ENCODE measurements at regions not wholly inside any gene's neighbourhood (a gene's known extent, or its start where the extent isn't known, plus 50 kb on each side); places are given as distances from the start of the nearest gene placed in this dataset.

- no peak for TF ChIP-seq EZH2phosphoT487 (IDR thresholded peaks at IDR 0.05; ENCODE audit: borderline replicate concordance, low read length)
- TF ChIP-seq CTCF (IDR thresholded peaks at IDR 0.05; ENCODE audit: low read depth, low read length, poor library complexity, severe bottlenecking): no peak
- Histone ChIP-seq H3K4me3 (ENCODE audit: low read length) (no peak overlapping the region), H3K36me3 (ENCODE audit: control insufficient read depth, low read length) (no peaks in the 10 kb centered on the region), H3F3A (ENCODE audit: control insufficient read depth, insufficient read depth) (no peaks in the 10 kb centered on the region), H3K4me2 (ENCODE audit: low read length) (no peak overlapping the region), H3K9me2 (replicated peaks; ENCODE audit: control insufficient read depth, low read length) (no peaks in the 10 kb centered on the region), H3K4me1 (ENCODE audit: control insufficient read depth, low read length) (no peaks in the 10 kb centered on the region), H3K27me3 (ENCODE audit: control insufficient read depth, low read length) (peaks cover 3% of the 10 kb centered on the region; the same call in 1 of the 2 replicates), H3K79me2 (ENCODE audit: control insufficient read depth, low read length) (no peaks in the 10 kb centered on the region), H3K27ac (ENCODE audit: low read depth, low read length) (no peak overlapping the region), H4K20me1 (ENCODE audit: control insufficient read depth, insufficient read depth, low read depth, low read length) (no peaks in the 10 kb centered on the region), H3K9me3 (ENCODE audit: control insufficient read depth, insufficient read depth, low read length) (no peaks in the 10 kb centered on the region)
Observed at GRCh38 chr20:48403167-48403761, 424.5 kb downstream of the PREX1 start.

GRCh38 chr20:48401359-48401758, 426.4 kb downstream of the PREX1 start:
- TF ChIP-seq CTCF (IDR thresholded peaks at IDR 0.05; ENCODE audit: low read depth, low read length, poor library complexity, severe bottlenecking): no peak
- TF ChIP-seq EZH2phosphoT487 (IDR thresholded peaks at IDR 0.05; ENCODE audit: borderline replicate concordance, low read length): no peak

GRCh38 chr20:48400009-48400408, 427.8 kb downstream of the PREX1 start:
- no peak overlapping the region for H3K4me3 ChIP-seq (ENCODE audit: low read length)
- H3K9me2 ChIP-seq (replicated peaks; ENCODE audit: control insufficient read depth, low read length): no peaks in the 10 kb centered on the region
- no peaks in the 10 kb centered on the region for H4K20me1 ChIP-seq (ENCODE audit: control insufficient read depth, insufficient read depth, low read depth, low read length)
- no peaks in the 10 kb centered on the region for H3K9me3 ChIP-seq (ENCODE audit: control insufficient read depth, insufficient read depth, low read length)
- no peak for TF ChIP-seq EZH2phosphoT487 (IDR thresholded peaks at IDR 0.05; ENCODE audit: borderline replicate concordance, low read length)
- TF ChIP-seq CTCF (IDR thresholded peaks at IDR 0.05; ENCODE audit: low read depth, low read length, poor library complexity, severe bottlenecking): no peak
- no peaks in the 10 kb centered on the region for H3K4me1 ChIP-seq (ENCODE audit: control insufficient read depth, low read length)
- H3K27ac ChIP-seq (ENCODE audit: low read depth, low read length): no peak overlapping the region
- H3F3A ChIP-seq (ENCODE audit: control insufficient read depth, insufficient read depth): no peaks in the 10 kb centered on the region
- H3K36me3 ChIP-seq (ENCODE audit: control insufficient read depth, low read length): no peaks in the 10 kb centered on the region
- H3K27me3 ChIP-seq (ENCODE audit: control insufficient read depth, low read length): peaks cover 3% of the 10 kb centered on the region; the same call in 1 of the 2 replicates
- H3K4me2 ChIP-seq (ENCODE audit: low read length): no peak overlapping the region
- H3K79me2 ChIP-seq (ENCODE audit: control insufficient read depth, low read length): no peaks in the 10 kb centered on the region

More at GRCh38 chr20:48401359-48401758, 426.4 kb downstream of the PREX1 start:
- no peaks in the 10 kb centered on the region for H3K79me2 ChIP-seq (ENCODE audit: control insufficient read depth, low read length)
- no peaks in the 10 kb centered on the region for H3K36me3 ChIP-seq (ENCODE audit: control insufficient read depth, low read length)
- no peaks in the 10 kb centered on the region for H3K9me2 ChIP-seq (replicated peaks; ENCODE audit: control insufficient read depth, low read length)
- no peaks in the 10 kb centered on the region for H4K20me1 ChIP-seq (ENCODE audit: control insufficient read depth, insufficient read depth, low read depth, low read length)
- no peak overlapping the region for H3K4me3 ChIP-seq (ENCODE audit: low read length)
- H3K4me1 ChIP-seq (ENCODE audit: control insufficient read depth, low read length): no peaks in the 10 kb centered on the region
- peaks cover 3% of the 10 kb centered on the region; the same call in 1 of the 2 replicates for H3K27me3 ChIP-seq (ENCODE audit: control insufficient read depth, low read length)
- H3K4me2 ChIP-seq (ENCODE audit: low read length): no peak overlapping the region
- H3K27ac ChIP-seq (ENCODE audit: low read depth, low read length): no peak overlapping the region
- no peaks in the 10 kb centered on the region for H3F3A ChIP-seq (ENCODE audit: control insufficient read depth, insufficient read depth)
- H3K9me3 ChIP-seq (ENCODE audit: control insufficient read depth, insufficient read depth, low read length): no peaks in the 10 kb centered on the region
